HG02571 (cell line): ENCODE measurements at regions not wholly inside any gene's neighbourhood (a gene's known extent, or its start where the extent isn't known, plus 50 kb on each side); places are given as distances from the start of the nearest gene placed in this dataset.
"Not testable (repeated sequence)": the region's sequence is repeated elsewhere in the genome, so short reads cannot be mapped to it uniquely, and the experiment has no call there.

Source experiments
- ATAC-seq: cut with Tn5 transposase; IDR thresholded peaks from one replicate; pipeline ENCODE4 v1.9.1; 2021; ENCODE audit warnings: mild to moderate bottlenecking, moderate library complexity; ENCODE audit not compliant: unreplicated experiment

DNA sequence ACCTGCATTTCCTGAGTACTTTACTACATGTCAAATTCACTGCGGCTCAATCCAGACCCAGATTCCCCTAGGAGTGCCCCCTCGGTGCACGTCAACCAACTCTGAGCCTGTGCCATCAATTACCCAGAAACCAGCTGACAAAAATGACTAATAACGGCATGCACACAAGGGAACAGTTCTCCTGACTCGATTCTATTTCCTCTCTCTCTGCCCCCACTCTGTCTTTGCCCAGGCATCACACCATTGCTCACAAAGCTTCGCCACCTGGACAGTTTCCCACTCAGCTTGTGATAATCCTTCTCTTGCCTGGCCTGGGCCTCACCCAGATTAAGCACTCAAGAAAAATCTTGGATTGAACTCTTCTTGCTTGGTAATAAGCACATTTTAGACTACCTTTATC lies 115.3 kb upstream of the NDUFV2 start:
- ATAC-seq = no peak

- ATAC-seq = peak; percentile 77
Measured at GRCh38 chr18:8988260-8988871, 114.1 kb upstream of the NDUFV2 start.

- ATAC-seq = no peak
Measured at GRCh38 chr18:8989017-8989416, 113.5 kb upstream of the NDUFV2 start.

- no peak for ATAC-seq
Measured at GRCh38 chr18:8989855-8990254, 112.6 kb upstream of the NDUFV2 start.

DNA sequence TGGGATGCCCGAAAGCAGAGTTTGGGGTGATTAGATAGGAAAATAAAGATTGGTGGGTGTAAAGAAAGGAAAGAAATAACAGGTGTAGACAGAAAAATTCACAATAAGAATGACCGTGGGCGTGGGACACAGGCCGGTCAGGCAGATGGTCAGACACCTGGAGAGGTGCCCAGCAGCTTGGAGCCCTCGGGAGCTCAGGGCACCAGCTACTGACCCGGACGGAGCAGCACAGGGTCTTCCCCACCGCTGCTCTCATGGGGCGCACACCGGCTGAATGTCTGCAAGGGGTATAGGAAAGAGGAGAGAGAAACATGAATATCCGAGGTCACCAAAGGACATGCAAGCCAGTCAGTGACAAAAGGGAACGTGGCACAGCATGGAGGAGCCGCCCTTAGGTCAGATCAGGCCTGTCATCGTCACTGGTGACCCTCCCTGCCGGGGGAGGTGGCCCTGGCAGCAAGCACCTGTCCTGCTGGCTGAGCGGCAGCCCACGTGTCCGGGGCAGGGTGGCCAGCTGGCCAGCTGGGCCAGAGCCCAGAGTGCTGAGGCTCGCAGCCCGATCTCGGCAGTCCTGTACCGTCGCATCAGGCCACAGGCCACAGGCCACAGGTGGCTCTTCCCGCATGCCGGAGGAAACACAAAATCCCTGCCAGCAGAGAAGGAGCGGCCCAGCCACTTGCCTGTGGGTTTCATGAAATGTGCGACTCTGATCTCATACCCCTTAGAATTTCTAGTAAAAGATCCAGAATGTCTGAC lies 112.0 kb upstream of the NDUFV2 start:
- no peak for ATAC-seq

DNA sequence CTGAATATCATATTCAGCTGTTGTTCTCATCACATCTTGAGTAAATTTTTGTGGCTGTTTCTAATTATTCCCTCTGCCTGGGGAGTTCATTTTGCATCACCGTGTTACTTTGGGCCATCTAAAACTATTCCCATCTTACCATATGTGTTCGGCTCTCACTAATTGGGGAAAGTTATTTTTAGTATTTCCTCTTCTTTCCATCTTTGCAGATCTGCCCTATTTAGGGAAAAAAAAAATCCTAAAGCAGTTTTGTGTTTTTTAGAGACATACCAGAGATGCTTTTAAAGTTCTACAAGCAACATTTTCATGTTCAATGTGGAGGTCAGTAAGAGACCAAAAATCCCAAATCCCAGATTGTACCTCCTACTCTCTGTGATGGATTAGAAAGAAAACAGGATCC lies 111.3 kb upstream of the NDUFV2 start:
- ATAC-seq = no peak

GRCh38 chr18:8992500-8992899 lies 110.0 kb upstream of the NDUFV2 start:
- ATAC-seq = not testable (repeated sequence)

GRCh38 chr18:8994603-8995002 lies 107.9 kb upstream of the NDUFV2 start:
- ATAC-seq = no peak

GRCh38 chr18:8995096-8995495 lies 107.4 kb upstream of the NDUFV2 start:
- no peak for ATAC-seq

DNA sequence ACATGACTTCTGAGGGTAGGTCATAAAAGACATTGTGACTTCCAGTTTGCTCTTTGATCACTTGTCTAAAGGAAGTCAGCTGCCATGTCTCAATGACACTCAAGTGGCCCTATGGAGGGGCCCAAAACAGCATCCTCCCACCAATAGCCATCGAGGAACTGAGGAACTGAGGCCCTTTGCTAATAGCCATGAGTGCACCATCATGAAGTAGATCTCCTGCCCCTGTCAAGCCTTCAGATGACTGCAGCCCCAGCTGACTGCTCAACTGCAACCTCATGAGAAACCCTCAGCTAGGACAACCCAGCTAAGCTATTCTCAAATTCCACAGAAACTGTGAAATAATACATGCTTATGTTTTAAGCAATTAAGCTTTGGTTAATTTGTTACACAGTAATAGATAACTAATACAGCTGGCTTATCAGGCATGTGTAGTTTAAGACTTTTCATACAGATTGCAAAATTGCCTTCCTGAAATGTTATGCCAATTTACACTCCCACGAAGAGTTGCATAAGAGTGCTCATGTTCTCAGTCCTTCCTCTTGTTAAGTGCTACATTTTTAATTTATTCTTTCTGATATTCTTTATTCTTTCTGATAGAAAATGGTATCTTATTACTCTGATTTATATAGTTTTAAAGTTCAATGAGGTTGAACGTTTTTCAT lies 105.6 kb upstream of the NDUFV2 start:
- ATAC-seq = no peak

- no peak for ATAC-seq
Measured at GRCh38 chr18:8997634-8998033, 104.9 kb upstream of the NDUFV2 start.

GRCh38 chr18:8998481-8999217 lies 103.8 kb upstream of the NDUFV2 start:
- no peak for ATAC-seq

GRCh38 chr18:8999872-9000271 lies 102.6 kb upstream of the NDUFV2 start:
- no peak for ATAC-seq

GRCh38 chr18:9000733-9001132 lies 101.8 kb upstream of the NDUFV2 start:
- ATAC-seq = no peak

- ATAC-seq = no peak
Measured at GRCh38 chr18:9001209-9001608, 101.3 kb upstream of the NDUFV2 start.

GRCh38 chr18:9003406-9004100 lies 98.9 kb upstream of the NDUFV2 start:
- ATAC-seq = no peak

DNA sequence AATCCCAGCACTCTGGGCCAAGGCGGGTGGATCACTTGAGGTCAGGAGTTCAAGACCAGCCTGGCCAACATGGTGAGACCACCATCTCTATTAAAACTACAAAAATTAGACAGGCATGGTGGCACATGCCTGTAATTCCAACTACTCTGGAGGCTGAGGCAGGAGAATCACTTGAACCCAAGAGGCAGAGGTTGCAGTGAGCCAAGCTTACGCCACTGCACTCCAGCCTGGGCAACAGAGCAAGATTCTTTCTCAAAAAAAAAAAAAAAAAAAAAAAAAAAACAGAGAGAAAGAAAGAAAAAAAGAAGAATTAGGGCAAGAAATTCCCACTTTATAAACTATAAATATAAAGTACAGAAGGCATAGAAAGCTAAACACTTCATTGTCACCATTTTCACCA lies 98.2 kb upstream of the NDUFV2 start:
- ATAC-seq = not testable (repeated sequence)

GRCh38 chr18:9007700-9008099 lies 94.8 kb upstream of the NDUFV2 start:
- not testable (repeated sequence) for ATAC-seq

GRCh38 chr18:9008200-9008708 lies 94.2 kb upstream of the NDUFV2 start:
- ATAC-seq = no peak
